ENCODE measurements at regions not wholly inside any gene's neighbourhood (a gene's known extent, or its start where the extent isn't known, plus 50 kb on each side); places are given as distances from the start of the nearest gene placed in this dataset.

- no peak for DNase-seq (ENCODE audit: low read depth)
- in situ Hi-C loops (cut with HindIII; ENCODE audit: low pct_unique_long_range_greater_than_20kb, low sequenced_read_pairs): no loop called here
Measured at GRCh38 chr21:25400427-25400826, 206.9 kb downstream of the MRPL39 start.

DNA sequence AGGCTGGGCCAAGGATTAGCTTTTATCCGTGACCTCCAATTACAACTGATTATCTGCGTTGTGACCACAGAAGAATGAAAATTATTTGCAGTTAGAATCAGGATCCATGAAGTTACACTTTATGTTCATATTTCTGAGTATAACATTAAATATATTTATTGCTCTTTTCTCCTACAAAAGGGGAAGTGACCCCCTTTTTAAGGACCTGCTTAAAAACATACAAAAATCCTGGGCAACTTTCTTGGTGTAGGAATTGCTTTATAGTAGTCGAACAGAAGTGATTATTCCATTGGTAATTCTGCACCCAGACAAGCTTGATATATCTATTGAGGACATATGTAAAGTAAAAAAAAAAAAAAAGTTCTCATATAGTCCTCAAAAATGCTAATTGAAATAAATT is 208.7 kb downstream of the MRPL39 start:
- no peak for DNase-seq (ENCODE audit: low read depth)
- in situ Hi-C loops (cut with HindIII; ENCODE audit: low pct_unique_long_range_greater_than_20kb, low sequenced_read_pairs): no loop called here

- DNase-seq (ENCODE audit: low read depth): no peak
- in situ Hi-C loops (cut with HindIII; ENCODE audit: low pct_unique_long_range_greater_than_20kb, low sequenced_read_pairs): no loop called here
Measured at GRCh38 chr21:25396135-25396711, 211.1 kb downstream of the MRPL39 start.

DNA sequence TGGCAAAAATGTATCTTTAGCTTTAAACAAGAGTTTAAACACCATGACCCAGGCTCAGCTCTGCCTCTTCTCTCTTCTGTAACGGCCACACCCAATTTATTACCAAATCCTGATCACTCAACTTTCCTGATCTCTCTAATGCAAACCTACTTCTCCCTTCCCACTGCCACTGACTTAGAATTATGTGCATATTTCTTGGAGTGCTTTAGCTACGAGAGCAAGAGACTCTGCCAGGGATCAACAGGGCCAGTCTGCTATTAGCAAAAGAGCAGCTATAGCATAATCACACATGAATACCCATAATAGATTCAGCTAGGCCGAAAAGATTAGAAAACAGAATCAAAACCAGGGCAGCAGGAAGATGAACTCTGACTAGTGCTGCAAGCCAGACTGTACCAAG is 215.5 kb downstream of the MRPL39 start:
- in situ Hi-C loops (cut with HindIII; ENCODE audit: low pct_unique_long_range_greater_than_20kb, low sequenced_read_pairs): no loop called here
- DNase-seq (ENCODE audit: low read depth): no peak

DNA sequence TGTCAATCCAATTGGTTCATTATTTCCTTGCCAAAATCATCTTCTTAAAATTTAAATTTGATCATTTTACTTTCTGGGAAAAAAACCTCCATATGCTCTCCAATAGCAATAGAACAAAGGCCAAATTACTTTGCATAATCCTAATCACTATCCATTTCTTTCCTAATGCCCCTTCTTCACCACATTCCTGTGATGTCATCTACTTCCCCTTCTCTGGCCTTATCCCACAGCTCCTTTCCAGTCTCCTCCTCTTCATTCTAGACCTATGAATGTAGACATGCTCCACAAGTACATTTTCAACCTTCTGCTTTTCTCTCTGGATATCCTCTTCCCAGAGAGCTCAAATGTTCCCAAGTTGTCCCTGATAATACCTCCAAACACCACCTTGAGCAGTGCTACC is 216.6 kb downstream of the MRPL39 start:
- DNase-seq (ENCODE audit: low read depth): no peak
- in situ Hi-C loops (cut with HindIII; ENCODE audit: low pct_unique_long_range_greater_than_20kb, low sequenced_read_pairs): no loop called here

GRCh38 chr21:25387665-25388064 is 219.6 kb downstream of the MRPL39 start:
- in situ Hi-C loops (cut with HindIII; ENCODE audit: low pct_unique_long_range_greater_than_20kb, low sequenced_read_pairs): no loop called here
- DNase-seq (ENCODE audit: low read depth): no peak

DNA sequence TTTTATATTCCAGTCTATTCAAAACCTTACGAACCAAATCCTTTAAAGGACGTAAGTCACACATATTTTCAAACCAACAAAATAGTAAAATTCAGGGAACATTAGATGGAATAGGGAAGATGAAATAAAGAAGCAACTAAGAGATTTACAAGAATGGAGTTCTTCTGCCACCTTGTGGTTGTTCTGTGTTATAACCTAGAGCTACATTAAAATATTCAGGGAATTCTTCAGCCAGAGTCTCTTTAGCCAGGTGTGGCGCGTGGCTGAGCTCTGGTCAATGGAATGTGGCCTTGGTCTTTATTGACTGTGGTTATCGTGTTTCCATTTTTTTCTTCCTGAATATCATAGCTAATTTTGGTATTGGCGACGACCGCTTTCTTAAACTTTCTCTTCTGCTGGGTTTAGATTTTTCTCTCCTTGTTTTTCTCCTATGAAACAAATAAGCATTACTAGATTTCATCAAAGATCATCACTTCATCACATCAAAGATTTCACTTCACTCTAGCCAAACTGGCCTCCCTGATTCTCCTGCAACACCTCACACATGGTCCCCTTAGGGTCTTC is 221.3 kb downstream of the MRPL39 start:
- DNase-seq (ENCODE audit: low read depth): peak; percentile 42
- in situ Hi-C loops (cut with HindIII; ENCODE audit: low pct_unique_long_range_greater_than_20kb, low sequenced_read_pairs): no loop called here

DNA sequence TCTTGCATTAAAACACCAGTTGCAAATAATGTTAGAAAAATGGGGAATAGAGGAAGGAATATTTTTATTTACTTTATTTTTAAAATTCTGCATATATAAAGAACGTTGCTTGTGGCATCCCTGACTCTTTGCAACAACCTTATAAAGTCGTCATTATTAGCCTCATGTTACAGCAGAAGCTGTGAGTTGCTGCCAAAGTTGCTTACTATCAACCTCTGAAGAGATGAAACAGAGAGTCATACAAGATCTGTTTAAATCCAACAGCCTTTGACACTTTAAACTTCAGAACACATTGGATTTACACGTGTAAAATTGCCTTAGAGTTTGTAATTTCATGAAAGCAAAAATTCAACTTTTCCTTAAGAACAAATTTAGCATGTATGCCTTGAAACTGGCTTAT is 221.9 kb downstream of the MRPL39 start:
- in situ Hi-C loops (cut with HindIII; ENCODE audit: low pct_unique_long_range_greater_than_20kb, low sequenced_read_pairs): no loop called here
- no peak for DNase-seq (ENCODE audit: low read depth)

DNA sequence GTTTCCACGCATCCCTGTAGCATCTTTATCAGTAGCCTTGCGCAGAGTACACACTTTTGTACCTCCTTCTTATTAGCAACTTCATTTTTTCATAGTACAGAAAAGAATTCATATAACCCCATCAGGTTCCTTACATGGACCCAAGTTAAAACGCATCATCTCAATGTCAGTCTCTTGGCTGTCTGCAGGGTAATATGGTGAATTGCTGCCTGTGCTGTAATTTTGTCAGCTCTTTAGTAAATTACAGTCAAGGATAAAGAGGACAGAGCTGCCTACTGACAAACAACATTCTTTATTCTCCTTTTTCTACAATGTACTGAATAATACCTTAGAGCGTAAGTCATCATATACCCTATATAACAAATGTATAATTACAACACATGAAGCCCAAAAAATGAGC is 222.5 kb downstream of the MRPL39 start:
- in situ Hi-C loops (cut with HindIII; ENCODE audit: low pct_unique_long_range_greater_than_20kb, low sequenced_read_pairs): no loop called here
- no peak for DNase-seq (ENCODE audit: low read depth)

DNA sequence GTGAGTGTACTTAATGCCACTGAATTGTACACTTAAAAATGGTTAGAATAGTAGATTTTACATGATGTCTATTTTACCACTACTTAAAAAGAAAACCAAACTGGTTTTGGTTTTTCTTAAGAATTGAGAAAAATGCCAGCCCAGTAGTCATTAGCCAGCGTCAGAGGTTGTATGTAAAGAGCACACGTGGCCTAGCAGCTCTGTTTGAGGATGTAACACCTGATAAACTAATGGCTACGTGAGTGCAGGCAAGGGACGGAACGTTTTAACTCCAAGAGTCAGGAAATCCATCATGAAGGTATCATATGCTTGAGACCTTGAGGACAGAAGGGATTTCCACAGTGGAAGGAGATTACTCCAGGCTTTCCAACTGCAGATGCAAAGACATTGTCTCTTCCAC is 223.7 kb downstream of the MRPL39 start:
- DNase-seq (ENCODE audit: low read depth): no peak
- in situ Hi-C loops (cut with HindIII; ENCODE audit: low pct_unique_long_range_greater_than_20kb, low sequenced_read_pairs): no loop called here

DNA sequence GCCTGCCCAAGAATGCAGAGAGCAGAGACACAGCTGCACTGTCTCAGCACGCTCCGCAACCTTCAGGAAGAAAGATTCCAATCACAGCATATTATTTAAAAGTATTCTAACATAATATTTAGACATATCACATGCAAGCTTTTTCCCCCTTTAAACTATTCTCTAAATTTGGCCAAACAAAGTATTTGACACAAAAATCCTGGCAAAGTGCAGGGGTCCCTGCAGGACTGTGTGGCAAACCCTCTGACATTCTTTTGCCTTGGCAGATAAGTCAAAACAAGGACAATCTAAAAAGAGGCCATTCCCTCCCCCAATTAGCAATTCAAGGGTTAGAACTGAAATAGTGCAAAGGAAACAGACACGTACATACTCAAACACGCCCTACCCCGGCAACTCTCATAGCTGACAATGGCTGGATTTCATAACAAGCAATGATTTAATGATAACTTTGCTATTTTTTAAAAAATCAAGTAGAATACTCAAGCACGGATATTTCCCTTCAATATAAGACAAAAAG is 225.3 kb downstream of the MRPL39 start:
- no peak for DNase-seq (ENCODE audit: low read depth)
- in situ Hi-C loops (cut with HindIII; ENCODE audit: low pct_unique_long_range_greater_than_20kb, low sequenced_read_pairs): no loop called here

- in situ Hi-C loops (cut with HindIII; ENCODE audit: low pct_unique_long_range_greater_than_20kb, low sequenced_read_pairs): no loop called here
- no peak for DNase-seq (ENCODE audit: low read depth)
Measured at GRCh38 chr21:25375675-25376074, 231.6 kb downstream of the MRPL39 start.

GRCh38 chr21:25373126-25374082 is 233.9 kb downstream of the MRPL39 start:
- DNase-seq (ENCODE audit: low read depth): no peak
- in situ Hi-C loops (cut with HindIII; ENCODE audit: low pct_unique_long_range_greater_than_20kb, low sequenced_read_pairs): no loop called here

- in situ Hi-C loops (cut with HindIII; ENCODE audit: low pct_unique_long_range_greater_than_20kb, low sequenced_read_pairs): no loop called here
Measured at GRCh38 chr21:25371841-25372425, 235.3 kb downstream of the MRPL39 start.

GRCh38 chr21:25370311-25370744 is 237.0 kb downstream of the MRPL39 start:
- peak; percentile 75 for DNase-seq (ENCODE audit: low read depth)
- in situ Hi-C loops (cut with HindIII; ENCODE audit: low pct_unique_long_range_greater_than_20kb, low sequenced_read_pairs): no loop called here

More at GRCh38 chr21:25371841-25372425, 235.3 kb downstream of the MRPL39 start:
- no peak for DNase-seq (ENCODE audit: low read depth)

DNA sequence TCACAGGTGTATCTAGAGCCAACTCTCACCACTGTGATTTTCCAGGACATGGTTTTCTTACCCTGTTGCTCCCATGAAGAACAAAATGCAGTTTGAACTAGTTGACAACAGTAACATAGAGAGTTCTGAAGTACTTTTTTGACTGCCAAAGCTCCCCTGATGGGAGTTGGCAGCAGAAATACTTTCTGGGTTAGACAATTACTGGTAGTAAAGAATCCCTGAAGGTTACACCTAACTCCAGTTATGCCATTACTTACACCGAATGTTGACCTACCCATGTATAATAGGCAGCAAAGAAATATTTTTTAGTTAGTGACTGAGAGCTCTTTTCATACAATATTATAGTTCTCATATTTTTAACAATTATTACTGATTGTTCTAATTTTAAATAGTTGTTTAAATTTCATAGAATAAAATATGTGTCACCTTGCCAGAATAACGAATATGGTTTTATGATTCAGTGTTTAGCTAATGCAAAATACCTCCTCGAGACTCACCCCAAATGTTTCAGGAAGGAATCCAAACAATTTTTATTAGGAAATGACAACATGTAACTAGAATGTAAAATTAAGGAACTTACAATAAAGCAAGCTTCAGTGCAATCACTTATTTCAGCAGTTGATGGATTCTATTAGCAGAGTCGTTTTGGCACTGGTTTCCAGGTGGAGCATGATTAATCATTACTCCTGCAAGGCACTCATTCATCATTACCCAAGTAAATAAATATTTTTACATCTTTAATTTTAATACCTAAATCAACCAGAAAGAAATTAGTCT is 237.6 kb downstream of the MRPL39 start:
- in situ Hi-C loops (cut with HindIII; ENCODE audit: low pct_unique_long_range_greater_than_20kb, low sequenced_read_pairs): no loop called here
- DNase-seq (ENCODE audit: low read depth): no peak

GRCh38 chr21:25368531-25368930 is 238.8 kb downstream of the MRPL39 start:
- DNase-seq (ENCODE audit: low read depth): no peak
- in situ Hi-C loops (cut with HindIII; ENCODE audit: low pct_unique_long_range_greater_than_20kb, low sequenced_read_pairs): no loop called here

DNA sequence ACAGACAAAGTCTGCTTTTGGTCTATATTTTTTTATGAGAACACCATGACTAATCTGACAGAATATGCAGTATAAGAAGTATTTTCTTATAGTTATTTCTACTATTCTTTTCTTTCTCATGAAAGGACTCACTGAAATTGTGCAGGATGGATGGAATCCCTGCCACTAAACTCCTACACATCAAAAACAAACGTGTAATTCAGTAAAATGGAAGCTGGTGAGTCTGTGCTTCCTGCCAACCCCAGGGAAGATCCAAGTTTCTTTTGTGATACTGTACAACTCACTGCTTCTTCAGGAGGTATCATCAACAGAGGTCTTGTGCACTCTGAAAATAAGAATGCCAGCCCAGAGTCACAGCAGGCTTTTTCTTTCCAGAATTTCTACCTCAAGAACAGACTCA is 241.2 kb downstream of the MRPL39 start:
- in situ Hi-C loops (cut with HindIII; ENCODE audit: low pct_unique_long_range_greater_than_20kb, low sequenced_read_pairs): no loop called here
- no peak for DNase-seq (ENCODE audit: low read depth)
